HFF-Myc (cell line): ENCODE measurements at regions not wholly inside any gene's neighbourhood (a gene's known extent, or its start where the extent isn't known, plus 50 kb on each side); places are given as distances from the start of the nearest gene placed in this dataset.
"Not testable (repeated sequence)": the region's sequence is repeated elsewhere in the genome, so short reads cannot be mapped to it uniquely, and the experiment has no call there.

Experiments used
- DNase-seq: peaks from one replicate; pipeline ENCODE4 v3.0.0-alpha.2; 2011; ENCODE audit warnings: low read depth; ENCODE audit errors: extremely low read depth
- H3K4me3 ChIP-seq: replicated peaks from 2 replicates; pipeline ENCODE4 v1.5.1; 2011; ENCODE audit warnings: low read depth, mild to moderate bottlenecking, control low read depth, low read length
- TF ChIP-seq, protein P1 (sequence below): IDR thresholded peaks from 2 replicates; pipeline ENCODE4 v1.5.1; 2012; ENCODE audit warnings: mild to moderate bottlenecking, low read depth, low read length, control low read depth; ENCODE audit errors: missing control alignments

DNA sequence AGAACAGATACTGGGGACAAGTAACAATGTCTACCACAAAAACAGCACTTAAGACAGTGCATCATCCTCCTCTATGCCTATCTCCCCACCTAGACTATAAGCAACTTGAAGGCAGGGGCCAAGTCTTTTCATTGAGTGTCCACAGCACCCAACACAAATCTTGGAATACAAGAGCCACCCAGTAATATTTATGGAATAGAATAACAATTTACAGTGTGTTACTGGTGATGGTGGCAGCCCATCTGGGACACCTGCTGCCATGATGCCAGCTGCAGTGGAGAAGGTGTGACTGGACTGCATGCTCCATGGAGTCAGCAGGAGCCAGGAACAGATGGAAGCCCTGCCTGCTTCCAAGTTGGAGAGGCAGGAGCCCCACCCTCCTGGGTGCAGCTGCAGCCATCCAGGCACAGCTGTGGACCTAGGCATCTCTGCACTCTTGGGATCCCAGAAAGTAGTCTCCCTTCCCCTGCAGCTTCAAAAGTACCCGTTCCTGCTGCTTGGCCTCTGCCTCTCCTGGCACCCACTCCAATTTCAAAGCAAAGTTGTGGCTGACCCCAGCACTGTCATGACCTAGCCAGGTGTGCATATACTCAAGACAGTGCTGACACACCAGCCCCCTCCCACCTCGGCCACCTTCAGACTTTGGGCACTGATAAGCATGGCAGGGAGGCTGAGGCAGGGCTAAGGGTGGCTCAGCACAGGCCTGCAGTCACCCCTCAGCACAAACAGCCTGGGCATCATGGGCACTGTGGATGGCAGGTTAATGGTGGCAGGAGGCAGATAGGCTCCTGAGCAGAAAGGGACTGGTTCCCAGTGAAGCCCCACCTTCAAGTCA, 94.5 kb downstream of the TPRA1 start:
- no peak for DNase-seq
- TF ChIP-seq, protein P1, sequence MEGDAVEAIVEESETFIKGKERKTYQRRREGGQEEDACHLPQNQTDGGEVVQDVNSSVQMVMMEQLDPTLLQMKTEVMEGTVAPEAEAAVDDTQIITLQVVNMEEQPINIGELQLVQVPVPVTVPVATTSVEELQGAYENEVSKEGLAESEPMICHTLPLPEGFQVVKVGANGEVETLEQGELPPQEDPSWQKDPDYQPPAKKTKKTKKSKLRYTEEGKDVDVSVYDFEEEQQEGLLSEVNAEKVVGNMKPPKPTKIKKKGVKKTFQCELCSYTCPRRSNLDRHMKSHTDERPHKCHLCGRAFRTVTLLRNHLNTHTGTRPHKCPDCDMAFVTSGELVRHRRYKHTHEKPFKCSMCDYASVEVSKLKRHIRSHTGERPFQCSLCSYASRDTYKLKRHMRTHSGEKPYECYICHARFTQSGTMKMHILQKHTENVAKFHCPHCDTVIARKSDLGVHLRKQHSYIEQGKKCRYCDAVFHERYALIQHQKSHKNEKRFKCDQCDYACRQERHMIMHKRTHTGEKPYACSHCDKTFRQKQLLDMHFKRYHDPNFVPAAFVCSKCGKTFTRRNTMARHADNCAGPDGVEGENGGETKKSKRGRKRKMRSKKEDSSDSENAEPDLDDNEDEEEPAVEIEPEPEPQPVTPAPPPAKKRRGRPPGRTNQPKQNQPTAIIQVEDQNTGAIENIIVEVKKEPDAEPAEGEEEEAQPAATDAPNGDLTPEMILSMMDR: no peak
- no peak overlapping the region for H3K4me3 ChIP-seq

DNA sequence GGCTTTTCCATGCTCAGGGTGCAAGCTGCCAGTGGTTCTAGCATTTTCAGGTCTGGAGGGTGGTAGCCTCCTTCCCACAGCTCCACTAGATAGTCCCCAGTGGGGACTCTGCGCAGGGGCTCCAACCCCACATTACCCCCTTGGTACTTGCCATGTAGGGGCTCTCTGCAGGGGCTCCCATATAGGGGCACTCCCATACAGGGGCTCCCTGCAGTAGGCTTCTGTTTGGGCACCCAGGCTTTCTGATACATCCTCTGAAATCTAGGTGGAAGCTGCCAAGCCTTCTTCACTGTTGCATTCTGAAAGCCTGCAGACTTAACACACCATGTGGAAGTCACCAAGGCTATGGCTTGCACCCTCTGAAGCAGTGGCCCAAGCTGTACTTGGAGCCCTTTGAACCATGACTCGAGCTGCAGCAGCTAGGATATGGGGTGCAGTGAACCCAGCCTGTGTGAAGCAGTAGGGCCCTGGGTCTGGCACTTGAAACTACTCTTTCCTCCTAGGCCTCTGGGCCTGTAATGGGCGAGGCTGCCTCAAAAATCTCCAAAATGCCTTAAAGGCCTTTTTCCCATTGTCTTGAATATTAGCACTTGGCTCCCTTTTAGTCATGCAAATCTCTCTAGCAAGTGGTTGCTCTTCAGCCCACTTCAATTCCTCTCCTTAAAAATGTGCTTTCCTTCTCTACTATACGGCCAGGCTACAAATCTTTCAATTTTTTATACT, 96.4 kb downstream of the TPRA1 start:
- no peak overlapping the region for H3K4me3 ChIP-seq
- TF ChIP-seq, protein P1: no peak
- no peak for DNase-seq

DNA sequence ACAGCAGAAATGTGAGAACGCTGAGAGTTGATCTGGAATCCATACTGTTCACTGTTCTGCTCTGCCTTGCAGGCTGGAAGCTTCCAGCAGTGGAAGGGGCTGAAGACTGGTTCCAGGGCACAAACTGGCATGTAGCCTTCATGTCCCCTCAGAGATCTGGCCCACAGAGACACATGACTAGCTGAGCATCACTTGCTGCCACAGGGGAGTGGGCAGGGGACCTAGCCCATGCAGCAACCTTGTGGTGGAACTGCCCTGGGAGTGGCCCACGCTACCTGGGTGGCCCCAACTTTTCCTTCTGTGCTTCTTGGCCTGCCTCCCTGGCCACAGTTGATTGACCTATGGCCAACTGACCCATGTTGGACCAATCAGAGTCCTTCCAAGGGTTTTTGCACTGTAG, 98.1 kb downstream of the TPRA1 start:
- TF ChIP-seq, protein P1: no peak
- no peak overlapping the region for H3K4me3 ChIP-seq
- DNase-seq: no peak

DNA sequence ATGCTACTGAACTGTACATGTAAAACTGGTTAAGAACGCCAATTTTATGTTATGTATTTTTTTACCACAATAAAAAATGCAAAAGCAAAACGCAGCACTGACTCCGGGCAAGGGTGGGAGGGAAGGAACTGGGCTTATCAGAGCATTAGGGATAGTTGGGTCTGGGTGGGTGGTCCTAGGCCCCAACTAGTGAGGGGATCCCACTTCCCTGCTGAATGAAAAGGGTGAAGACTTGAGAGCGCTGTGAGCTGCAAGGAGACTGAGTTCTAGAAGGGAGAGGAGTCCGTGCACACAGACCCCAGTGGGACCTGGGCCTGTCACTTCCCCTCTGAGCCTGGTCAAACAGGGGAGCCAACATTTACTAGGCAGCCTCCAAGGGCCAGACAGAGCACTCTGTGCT, 98.6 kb downstream of the TPRA1 start:
- TF ChIP-seq, protein P1: no peak
- DNase-seq: no peak
- H3K4me3 ChIP-seq: no peak overlapping the region

DNA sequence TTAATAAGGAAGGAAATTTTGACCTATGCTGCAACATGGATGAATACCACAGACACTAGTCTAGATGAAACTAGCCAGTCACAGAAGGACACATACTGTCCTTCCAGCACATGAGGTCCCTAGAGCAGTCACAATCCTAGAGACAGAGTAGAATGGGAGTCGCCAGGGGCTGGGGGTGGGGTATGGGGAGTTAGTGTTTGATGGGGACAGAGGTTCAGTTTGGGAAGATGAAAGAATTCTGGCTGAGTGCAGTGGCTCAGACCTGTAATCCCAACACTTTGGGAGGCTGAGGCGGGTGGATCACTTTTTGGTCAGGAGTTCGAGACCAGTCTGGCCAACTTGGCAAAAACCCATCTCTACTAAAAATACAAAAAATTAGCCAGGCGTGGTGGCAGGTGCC, 99.2 kb downstream of the TPRA1 start:
- TF ChIP-seq, protein P1: no peak
- H3K4me3 ChIP-seq: no peak overlapping the region
- no peak for DNase-seq

DNA sequence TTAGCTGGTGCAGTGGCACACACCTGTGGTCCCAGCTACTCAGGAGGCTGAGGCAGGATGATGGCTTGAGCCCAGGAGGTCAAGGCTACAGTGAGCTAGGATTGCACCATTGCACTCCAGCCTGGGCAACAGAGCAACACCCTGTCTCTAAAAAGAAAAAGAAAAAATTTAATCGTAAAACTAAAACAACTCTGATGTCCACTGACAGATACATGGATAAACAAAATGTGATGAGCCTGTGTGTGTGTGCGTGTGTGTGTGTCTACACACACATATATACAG, 99.6 kb downstream of the TPRA1 start:
- not testable (repeated sequence) for DNase-seq, H3K4me3 ChIP-seq

DNA sequence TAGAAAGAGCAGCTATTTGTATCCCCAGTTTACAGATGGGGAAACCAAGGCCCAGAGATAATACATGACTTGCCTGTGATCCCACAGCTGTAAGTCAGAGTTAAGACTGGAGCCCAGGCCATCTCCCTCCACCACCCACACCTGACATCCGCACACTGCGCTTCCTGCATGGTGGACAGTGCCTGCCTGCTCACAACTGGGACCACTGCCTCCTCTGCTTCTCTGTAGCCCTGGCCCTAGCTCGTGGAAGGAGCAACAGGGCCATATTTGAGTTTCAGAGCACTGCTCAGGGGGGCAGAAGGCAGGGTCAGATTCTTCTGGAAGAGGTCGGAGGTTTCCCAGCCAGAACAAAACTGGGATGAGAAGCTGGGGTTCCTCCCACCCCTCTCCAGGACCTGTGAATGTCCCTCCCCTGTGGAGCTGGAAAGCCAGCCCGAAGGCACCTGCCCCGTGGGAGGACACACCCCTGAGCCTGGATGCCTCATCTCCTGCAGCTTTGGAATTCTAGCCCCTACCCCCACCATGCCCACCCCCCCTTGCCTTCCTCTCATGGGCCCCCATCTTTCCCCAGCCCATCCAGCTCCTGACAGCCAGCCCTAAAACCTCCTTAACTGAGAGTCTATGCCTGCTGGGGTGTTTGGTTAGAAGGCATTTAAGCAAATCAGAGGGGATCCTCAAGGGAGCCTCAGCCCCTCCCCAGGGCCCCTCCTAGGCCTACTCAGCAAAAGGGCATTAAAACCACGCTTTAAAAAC, 100.1 kb downstream of the TPRA1 start:
- DNase-seq: no peak

More for the DNA sequence above, 100.1 kb downstream of the TPRA1 start:
- TF ChIP-seq, protein P1: no peak
- H3K4me3 ChIP-seq: no peak overlapping the region
